ENCODE measurements at regions not wholly inside any gene's neighbourhood (a gene's known extent, or its start where the extent isn't known, plus 50 kb on each side); places are given as distances from the start of the nearest gene placed in this dataset.

- no peak for TF ChIP-seq EZH2 (IDR thresholded peaks at IDR 0.05; ENCODE audit: low read length, missing control alignments)
- no peak for TF ChIP-seq CTCF (conservative IDR thresholded peaks at IDR 0.05 in 1 of 2, IDR thresholded peaks at IDR 0.05 in 1 of 2; ENCODE audit: low read depth in 1 of 2, low read length in 2 of 2)
Observed at GRCh38 chr4:124941267-124941666, 228.7 kb upstream of the ANKRD50 start.

Data from fibroblast of lung (primary cell).